Liver (tissue), 3 donors: ENCODE measurements at regions not wholly inside any gene's neighbourhood (a gene's known extent, or its start where the extent isn't known, plus 50 kb on each side); places are given as distances from the start of the nearest gene placed in this dataset.

ENCODE experiments used
- ATF3 ChIP-seq: IDR thresholded peaks from 2 replicates; pipeline ENCODE4 v1.6.1; 2016; ENCODE audit warnings: antibody characterized with exemption
- CTCF ChIP-seq: fragments of 150-350 bp; IDR thresholded peaks from 2 replicates; pipeline ENCODE4 v1.5.1; 2017; ENCODE audit warnings: improper control_type of control experiment, low read depth, low read length; ENCODE audit not compliant: missing input control
- FOXA1 ChIP-seq: IDR thresholded peaks from 2 replicates; pipeline ENCODE4 v1.6.1; 2016; ENCODE audit warnings: antibody characterized with exemption
- GABPA ChIP-seq, 2 donors: IDR thresholded peaks in 1 of 2; conservative IDR thresholded peaks in 1 of 2; 2 replicates each; pipeline ENCODE4 v1.6.1; 2016; ENCODE audit warnings: antibody characterized with exemption in 2 of 2, mild to moderate bottlenecking in 1 of 2, moderate library complexity in 1 of 2
- RAD21 ChIP-seq, 2 donors: IDR thresholded peaks; 2 replicates each; pipeline ENCODE4 v1.6.1; 2016; ENCODE audit warnings: antibody characterized with exemption in 2 of 2, mild to moderate bottlenecking in 2 of 2
- RXRA ChIP-seq, 2 donors: IDR thresholded peaks; 2 replicates each; pipeline ENCODE4 v1.6.1; 2017 to 2018; ENCODE audit warnings: antibody characterized with exemption in 2 of 2, mild to moderate bottlenecking in 1 of 2
- TAF1 ChIP-seq: conservative IDR thresholded peaks from 2 replicates; pipeline ENCODE4 v1.6.1; 2016; ENCODE audit warnings: antibody characterized with exemption, mild to moderate bottlenecking
- YY1 ChIP-seq: IDR thresholded peaks from 2 replicates; pipeline ENCODE4 v1.6.1; 2016; ENCODE audit warnings: antibody characterized with exemption, mild to moderate bottlenecking
- ZBTB33 ChIP-seq: IDR thresholded peaks from 2 replicates; pipeline ENCODE4 v1.6.1; 2016; ENCODE audit warnings: antibody characterized with exemption
- donor health status: healthy.
- donor health status: healthy.

- TF ChIP-seq CTCF (no peak), RAD21 (IDR thresholded peaks at IDR 0.05) (no peak), GABPA (IDR thresholded peaks at IDR 0.05 in 1 of 2, conservative IDR thresholded peaks at IDR 0.05 in 1 of 2) (no peak), FOXA1 (no peak), TAF1 (no peak), RXRA (IDR thresholded peaks at IDR 0.05) (no peak), YY1 (no peak), ATF3 (no peak), ZBTB33 (no peak)
Measured at GRCh38 chr20:50256577-50256976, 65.9 kb downstream of the CEBPB start.
